ENCODE measurements at regions not wholly inside any gene's neighbourhood (a gene's known extent, or its start where the extent isn't known, plus 50 kb on each side); places are given as distances from the start of the nearest gene placed in this dataset.

DNA sequence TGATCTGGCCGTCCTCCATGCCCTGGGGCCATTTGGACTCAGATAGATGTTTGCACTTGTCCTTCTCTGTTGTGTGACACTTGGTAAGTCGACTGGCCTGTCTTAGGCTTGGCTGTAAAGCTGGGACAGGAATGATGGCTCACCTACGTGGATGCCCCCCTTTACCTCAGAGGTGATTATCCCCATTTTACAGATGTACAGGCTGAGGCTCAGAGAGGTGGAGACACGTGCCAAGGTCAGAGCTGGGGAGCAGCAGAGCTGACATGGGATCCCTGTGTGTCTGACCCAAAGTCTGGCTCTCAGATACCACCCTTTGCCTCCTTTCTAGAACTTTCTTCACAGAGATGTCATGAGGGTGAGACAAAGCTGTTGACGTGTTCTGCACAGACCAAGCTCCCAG lies 71.3 kb upstream of the CIBAR2 start:
- H3K36me3 ChIP-seq (replicated peaks in 1 of 2; ENCODE audit: control insufficient read depth in 1 of 2, insufficient read depth in 2 of 2, low read length in 1 of 2) = peaks cover 17% of the 10 kb centered on the region in 2 experiments
- peaks cover 8% of the 10 kb centered on the region; the same call in 1 of the 2 replicates for H4K20me1 ChIP-seq (ENCODE audit: insufficient read depth)
- peaks cover 42% of the 10 kb centered on the region; the same call in 1 of the 2 replicates for H3K79me2 ChIP-seq (ENCODE audit: insufficient read depth)
- ChIA-PET POLR2A (no interaction called here), CTCF (interaction anchor here (1.2 to 3.1 kb wide), 3 partner anchors 10 to 391 kb away, joined by 3 to 17 read pairs (median 13); no protein-coding TSS in a partner anchor)
- no peaks in the 10 kb centered on the region for H3K9me3 ChIP-seq
- no peak overlapping the region for H3K4me3 ChIP-seq (ENCODE audit: low read depth in 2 of 2, low read length in 1 of 2)
- WGBS (ENCODE audit: low lambda C conversion rate) = 87% methylated on average over 5 of the region's 5 CpGs
- no peak for DNase-seq
- no peaks in the 10 kb centered on the region for H3K9me2 ChIP-seq
- peaks cover 0 to 45% of the 10 kb centered on the region in 2 experiments; a peak in 1 of 4 replicates for H3K4me1 ChIP-seq (ENCODE audit: control insufficient read depth in 1 of 2, insufficient read depth in 2 of 2, low read depth in 1 of 2, low read length in 1 of 2)
- TF ChIP-seq YY1 (IDR thresholded peaks at IDR 0.05; ENCODE audit: low read depth) (no peak), GATA2 (CRISPR knock-in tag; IDR thresholded peaks at IDR 0.05) (no peak), POLR2AphosphoS5 (IDR thresholded peaks at IDR 0.05; ENCODE audit: low read depth, low read length) (no peak), RCOR1 (IDR thresholded peaks at IDR 0.05; ENCODE audit: low read length) (no peak), FOSL2 (IDR thresholded peaks at IDR 0.05; ENCODE audit: borderline replicate concordance, low read depth) (no peak), NFIC (IDR thresholded peaks at IDR 0.05; ENCODE audit: borderline replicate concordance) (no peak), TEAD4 (IDR thresholded peaks at IDR 0.05; ENCODE audit: borderline replicate concordance, insufficient read depth) (no peak), FOXM1 (IDR thresholded peaks at IDR 0.05; ENCODE audit: low read depth) (no peak), RFX5 (IDR thresholded peaks at IDR 0.05; ENCODE audit: low read length) (no peak), RAD21 (IDR thresholded peaks at IDR 0.05; ENCODE audit: low read length) (no peak), SIN3A (IDR thresholded peaks at IDR 0.05; ENCODE audit: borderline replicate concordance, low read depth, low read length) (no peak)
- TF ChIP-seq, protein P1, sequence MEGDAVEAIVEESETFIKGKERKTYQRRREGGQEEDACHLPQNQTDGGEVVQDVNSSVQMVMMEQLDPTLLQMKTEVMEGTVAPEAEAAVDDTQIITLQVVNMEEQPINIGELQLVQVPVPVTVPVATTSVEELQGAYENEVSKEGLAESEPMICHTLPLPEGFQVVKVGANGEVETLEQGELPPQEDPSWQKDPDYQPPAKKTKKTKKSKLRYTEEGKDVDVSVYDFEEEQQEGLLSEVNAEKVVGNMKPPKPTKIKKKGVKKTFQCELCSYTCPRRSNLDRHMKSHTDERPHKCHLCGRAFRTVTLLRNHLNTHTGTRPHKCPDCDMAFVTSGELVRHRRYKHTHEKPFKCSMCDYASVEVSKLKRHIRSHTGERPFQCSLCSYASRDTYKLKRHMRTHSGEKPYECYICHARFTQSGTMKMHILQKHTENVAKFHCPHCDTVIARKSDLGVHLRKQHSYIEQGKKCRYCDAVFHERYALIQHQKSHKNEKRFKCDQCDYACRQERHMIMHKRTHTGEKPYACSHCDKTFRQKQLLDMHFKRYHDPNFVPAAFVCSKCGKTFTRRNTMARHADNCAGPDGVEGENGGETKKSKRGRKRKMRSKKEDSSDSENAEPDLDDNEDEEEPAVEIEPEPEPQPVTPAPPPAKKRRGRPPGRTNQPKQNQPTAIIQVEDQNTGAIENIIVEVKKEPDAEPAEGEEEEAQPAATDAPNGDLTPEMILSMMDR (IDR thresholded peaks at IDR 0.05) = no peak
- TF ChIP-seq, protein P2, sequence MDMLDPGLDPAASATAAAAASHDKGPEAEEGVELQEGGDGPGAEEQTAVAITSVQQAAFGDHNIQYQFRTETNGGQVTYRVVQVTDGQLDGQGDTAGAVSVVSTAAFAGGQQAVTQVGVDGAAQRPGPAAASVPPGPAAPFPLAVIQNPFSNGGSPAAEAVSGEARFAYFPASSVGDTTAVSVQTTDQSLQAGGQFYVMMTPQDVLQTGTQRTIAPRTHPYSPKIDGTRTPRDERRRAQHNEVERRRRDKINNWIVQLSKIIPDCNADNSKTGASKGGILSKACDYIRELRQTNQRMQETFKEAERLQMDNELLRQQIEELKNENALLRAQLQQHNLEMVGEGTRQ (IDR thresholded peaks at IDR 0.05; ENCODE audit: borderline replicate concordance, low read depth, low read length) = no peak
- TF ChIP-seq, protein P3, sequence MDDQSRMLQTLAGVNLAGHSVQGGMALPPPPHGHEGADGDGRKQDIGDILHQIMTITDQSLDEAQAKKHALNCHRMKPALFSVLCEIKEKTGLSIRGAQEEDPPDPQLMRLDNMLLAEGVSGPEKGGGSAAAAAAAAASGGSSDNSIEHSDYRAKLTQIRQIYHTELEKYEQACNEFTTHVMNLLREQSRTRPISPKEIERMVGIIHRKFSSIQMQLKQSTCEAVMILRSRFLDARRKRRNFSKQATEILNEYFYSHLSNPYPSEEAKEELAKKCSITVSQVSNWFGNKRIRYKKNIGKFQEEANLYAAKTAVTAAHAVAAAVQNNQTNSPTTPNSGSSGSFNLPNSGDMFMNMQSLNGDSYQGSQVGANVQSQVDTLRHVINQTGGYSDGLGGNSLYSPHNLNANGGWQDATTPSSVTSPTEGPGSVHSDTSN (IDR thresholded peaks at IDR 0.05) = no peak
- TF ChIP-seq, protein P4, sequence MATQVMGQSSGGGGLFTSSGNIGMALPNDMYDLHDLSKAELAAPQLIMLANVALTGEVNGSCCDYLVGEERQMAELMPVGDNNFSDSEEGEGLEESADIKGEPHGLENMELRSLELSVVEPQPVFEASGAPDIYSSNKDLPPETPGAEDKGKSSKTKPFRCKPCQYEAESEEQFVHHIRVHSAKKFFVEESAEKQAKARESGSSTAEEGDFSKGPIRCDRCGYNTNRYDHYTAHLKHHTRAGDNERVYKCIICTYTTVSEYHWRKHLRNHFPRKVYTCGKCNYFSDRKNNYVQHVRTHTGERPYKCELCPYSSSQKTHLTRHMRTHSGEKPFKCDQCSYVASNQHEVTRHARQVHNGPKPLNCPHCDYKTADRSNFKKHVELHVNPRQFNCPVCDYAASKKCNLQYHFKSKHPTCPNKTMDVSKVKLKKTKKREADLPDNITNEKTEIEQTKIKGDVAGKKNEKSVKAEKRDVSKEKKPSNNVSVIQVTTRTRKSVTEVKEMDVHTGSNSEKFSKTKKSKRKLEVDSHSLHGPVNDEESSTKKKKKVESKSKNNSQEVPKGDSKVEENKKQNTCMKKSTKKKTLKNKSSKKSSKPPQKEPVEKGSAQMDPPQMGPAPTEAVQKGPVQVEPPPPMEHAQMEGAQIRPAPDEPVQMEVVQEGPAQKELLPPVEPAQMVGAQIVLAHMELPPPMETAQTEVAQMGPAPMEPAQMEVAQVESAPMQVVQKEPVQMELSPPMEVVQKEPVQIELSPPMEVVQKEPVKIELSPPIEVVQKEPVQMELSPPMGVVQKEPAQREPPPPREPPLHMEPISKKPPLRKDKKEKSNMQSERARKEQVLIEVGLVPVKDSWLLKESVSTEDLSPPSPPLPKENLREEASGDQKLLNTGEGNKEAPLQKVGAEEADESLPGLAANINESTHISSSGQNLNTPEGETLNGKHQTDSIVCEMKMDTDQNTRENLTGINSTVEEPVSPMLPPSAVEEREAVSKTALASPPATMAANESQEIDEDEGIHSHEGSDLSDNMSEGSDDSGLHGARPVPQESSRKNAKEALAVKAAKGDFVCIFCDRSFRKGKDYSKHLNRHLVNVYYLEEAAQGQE (IDR thresholded peaks at IDR 0.05; ENCODE audit: low read depth, low read length) = no peak
- no peak overlapping the region for H3K4me2 ChIP-seq
- no peak overlapping the region for H3K27ac ChIP-seq (ENCODE audit: low read depth in 2 of 2, low read length in 1 of 2)
- no peak overlapping the region for H3K9ac ChIP-seq
- H3K27me3 ChIP-seq (ENCODE audit: insufficient read depth) = no peaks in the 10 kb centered on the region
- H2AFZ ChIP-seq (ENCODE audit: low read depth) = no peak overlapping the region
- no peaks in the 10 kb centered on the region for H3F3A ChIP-seq (replicated peaks; ENCODE audit: insufficient read depth)
